Endothelial cell of umbilical vein (primary cell): ENCODE measurements at regions not wholly inside any gene's neighbourhood (a gene's known extent, or its start where the extent isn't known, plus 50 kb on each side); places are given as distances from the start of the nearest gene placed in this dataset.

Experiments
- EZH2 ChIP-seq: IDR thresholded peaks from 2 replicates; pipeline ENCODE4 v1.6.1; 2012; ENCODE audit warnings: borderline replicate concordance, low read depth, mild to moderate bottlenecking, moderate library complexity, low read length, inconsistent platforms; ENCODE audit not compliant: severe bottlenecking
- JUN ChIP-seq: IDR thresholded peaks from 2 replicates; pipeline ENCODE4 v1.6.1; 2011; ENCODE audit warnings: borderline replicate concordance, low read depth; ENCODE audit not compliant: insufficient read length, insufficient read depth
- POLR2A ChIP-seq: IDR thresholded peaks from 2 replicates; pipeline ENCODE4 v1.6.1; 2012; ENCODE audit warnings: low read depth, mild to moderate bottlenecking, control low read depth, low read length
- POLR2AphosphoS5 ChIP-seq: IDR thresholded peaks from 2 replicates; pipeline ENCODE4 v1.6.1; 2012; ENCODE audit warnings: low read depth, mild to moderate bottlenecking, control low read depth, low read length, moderate library complexity; ENCODE audit not compliant: insufficient read depth
- TF ChIP-seq, protein P1 (sequence below), 2 donors: IDR thresholded peaks; 1 replicate in 1 of 2; 2 replicates in 1 of 2; pipeline ENCODE4 v1.5.1; 2011; ENCODE audit warnings: low read length in 2 of 2, mild to moderate bottlenecking in 2 of 2, moderate library complexity in 2 of 2, control low read depth in 1 of 2, inconsistent platforms in 1 of 2, low read depth in 1 of 2; ENCODE audit not compliant: insufficient read depth in 1 of 2; ENCODE audit errors: extremely low read depth in 1 of 2

GRCh38 chr1:29399465-29399864, 163.1 kb downstream of the PTPRU start:
- TF ChIP-seq, protein P1, sequence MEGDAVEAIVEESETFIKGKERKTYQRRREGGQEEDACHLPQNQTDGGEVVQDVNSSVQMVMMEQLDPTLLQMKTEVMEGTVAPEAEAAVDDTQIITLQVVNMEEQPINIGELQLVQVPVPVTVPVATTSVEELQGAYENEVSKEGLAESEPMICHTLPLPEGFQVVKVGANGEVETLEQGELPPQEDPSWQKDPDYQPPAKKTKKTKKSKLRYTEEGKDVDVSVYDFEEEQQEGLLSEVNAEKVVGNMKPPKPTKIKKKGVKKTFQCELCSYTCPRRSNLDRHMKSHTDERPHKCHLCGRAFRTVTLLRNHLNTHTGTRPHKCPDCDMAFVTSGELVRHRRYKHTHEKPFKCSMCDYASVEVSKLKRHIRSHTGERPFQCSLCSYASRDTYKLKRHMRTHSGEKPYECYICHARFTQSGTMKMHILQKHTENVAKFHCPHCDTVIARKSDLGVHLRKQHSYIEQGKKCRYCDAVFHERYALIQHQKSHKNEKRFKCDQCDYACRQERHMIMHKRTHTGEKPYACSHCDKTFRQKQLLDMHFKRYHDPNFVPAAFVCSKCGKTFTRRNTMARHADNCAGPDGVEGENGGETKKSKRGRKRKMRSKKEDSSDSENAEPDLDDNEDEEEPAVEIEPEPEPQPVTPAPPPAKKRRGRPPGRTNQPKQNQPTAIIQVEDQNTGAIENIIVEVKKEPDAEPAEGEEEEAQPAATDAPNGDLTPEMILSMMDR (IDR thresholded peaks at IDR 0.05; ENCODE audit: extremely low read depth in 1 of 2, insufficient read depth in 1 of 2, low read depth in 1 of 2, low read length in 2 of 2), result no peak
- TF ChIP-seq POLR2A (no peak), EZH2 (no peak), POLR2AphosphoS5 (no peak), JUN (no peak)
